Trophoblast cell (in vitro differentiated cells and primary cell): ENCODE measurements at regions not wholly inside any gene's neighbourhood (a gene's known extent, or its start where the extent isn't known, plus 50 kb on each side); places are given as distances from the start of the nearest gene placed in this dataset.

Source experiments
- DNase-seq, 2 donors: peaks; one replicate each; pipeline ENCODE4 v3.0.0-alpha.2; 2016
- H2AFZ ChIP-seq: 2 replicates; pipeline ENCODE4 v1.6.1; 2013; ENCODE audit warnings: low read length, moderate library complexity, mild to moderate bottlenecking; ENCODE audit not compliant: insufficient read depth, poor library complexity
- H2AK5ac ChIP-seq: 2 replicates; pipeline ENCODE4 v1.6.1; 2013; ENCODE audit warnings: mild to moderate bottlenecking, low read length
- H2BK120ac ChIP-seq: 2 replicates; pipeline ENCODE4 v1.6.1; 2013; ENCODE audit warnings: low read length, mild to moderate bottlenecking, moderate library complexity; ENCODE audit not compliant: insufficient read depth, poor library complexity
- H2BK12ac ChIP-seq: 2 replicates; pipeline ENCODE4 v1.6.1; 2013; ENCODE audit warnings: mild to moderate bottlenecking, low read length, moderate library complexity
- H2BK5ac ChIP-seq: 2 replicates; pipeline ENCODE4 v1.6.1; 2013; ENCODE audit warnings: low read length, low read depth, moderate library complexity, mild to moderate bottlenecking; ENCODE audit not compliant: poor library complexity
- H3K14ac ChIP-seq: 2 replicates; pipeline ENCODE4 v1.6.1; 2013; ENCODE audit warnings: mild to moderate bottlenecking, low read length
- H3K18ac ChIP-seq: 2 replicates; pipeline ENCODE4 v1.6.1; 2013; ENCODE audit warnings: mild to moderate bottlenecking, low read length
- H3K23ac ChIP-seq: 2 replicates; pipeline ENCODE4 v1.6.1; 2013; ENCODE audit warnings: low read length
- H3K27ac ChIP-seq: 2 replicates; pipeline ENCODE4 v1.5.1; 2013; ENCODE audit warnings: low read depth, mild to moderate bottlenecking, inconsistent platforms, low read length, moderate library complexity
- H3K27me3 ChIP-seq: 2 replicates; pipeline ENCODE4 v1.6.1; 2013; ENCODE audit warnings: inconsistent platforms, mild to moderate bottlenecking, low read length, moderate library complexity; ENCODE audit not compliant: insufficient read depth
- H3K36me3 ChIP-seq, 2 experiments: 1 replicate in 1 of 2; 2 replicates in 1 of 2; pipeline ENCODE4 v1.6.1; 2013; ENCODE audit warnings: low read length in 2 of 2, mild to moderate bottlenecking in 2 of 2, moderate library complexity in 1 of 2; ENCODE audit not compliant: insufficient read depth in 2 of 2, control insufficient read depth in 1 of 2
- H3K4ac ChIP-seq: 2 replicates; pipeline ENCODE4 v1.6.1; 2013; ENCODE audit warnings: low read depth, mild to moderate bottlenecking, low read length, moderate library complexity
- H3K4me1 ChIP-seq, 2 experiments: 1 replicate in 1 of 2; 2 replicates in 1 of 2; pipeline ENCODE4 v1.6.1; 2013; ENCODE audit warnings: low read length in 2 of 2, mild to moderate bottlenecking in 2 of 2, moderate library complexity in 1 of 2; ENCODE audit not compliant: insufficient read depth in 2 of 2, control insufficient read depth in 1 of 2
- H3K4me2 ChIP-seq: 2 replicates; pipeline ENCODE4 v1.6.1; 2013; ENCODE audit warnings: inconsistent platforms, mild to moderate bottlenecking, low read length, moderate library complexity
- H3K4me3 ChIP-seq: 2 replicates; pipeline ENCODE4 v1.5.1; 2013; ENCODE audit warnings: mild to moderate bottlenecking, low read depth, low read length, inconsistent platforms
- H3K79me1 ChIP-seq: one replicate; pipeline ENCODE4 v1.6.1; 2013; ENCODE audit warnings: low read length
- H3K79me2 ChIP-seq: 2 replicates; pipeline ENCODE4 v1.6.1; 2013; ENCODE audit warnings: low read length, mild to moderate bottlenecking; ENCODE audit not compliant: control insufficient read depth, insufficient read depth, poor library complexity
- H3K9ac ChIP-seq: 2 replicates; pipeline ENCODE4 v1.6.1; 2013; ENCODE audit warnings: mild to moderate bottlenecking, low read length
- H3K9me3 ChIP-seq: 2 replicates; pipeline ENCODE4 v1.6.1; 2013; ENCODE audit warnings: low read depth, mild to moderate bottlenecking, control low read depth, inconsistent platforms, low read length; ENCODE audit not compliant: insufficient read depth
- H4K12ac ChIP-seq: 2 replicates; pipeline ENCODE4 v1.6.1; 2013; ENCODE audit warnings: low read depth, mild to moderate bottlenecking, low read length, moderate library complexity
- H4K8ac ChIP-seq: 2 replicates; pipeline ENCODE4 v1.6.1; 2013; ENCODE audit warnings: low read depth, mild to moderate bottlenecking, low read length, moderate library complexity
- H4K91ac ChIP-seq: one replicate; pipeline ENCODE4 v1.6.1; 2013; ENCODE audit warnings: low read depth, mild to moderate bottlenecking, low read length, moderate library complexity
- WGBS: extraction: QIAGEN DNeasy Blood & Tissue Kit; methylation state at CpG from one replicate; pipeline ENCODE4 v1.1.7; 2013; ENCODE audit warnings: missing lambda C conversion rate; ENCODE audit not compliant: insufficient read length, insufficient coverage; ENCODE audit errors: extremely low coverage; 5-methylcytosine and 5-hydroxymethylcytosine counted together

GRCh38 chr12:87230441-87230840 lies 798.8 kb downstream of the C12orf50 start:
- H3K4ac ChIP-seq = no peak overlapping the region
- no peak overlapping the region for H3K4me2 ChIP-seq
- no peak overlapping the region for H3K27ac ChIP-seq
- no peak overlapping the region for H2AK5ac ChIP-seq
- H4K8ac ChIP-seq = no peak overlapping the region
- no peak overlapping the region for H3K14ac ChIP-seq
- no peak overlapping the region for H2BK5ac ChIP-seq
- H3K18ac ChIP-seq = no peak overlapping the region
- H2AFZ ChIP-seq = no peak overlapping the region
- H4K91ac ChIP-seq = no peak overlapping the region
- no peak overlapping the region for H3K23ac ChIP-seq
- H3K79me1 ChIP-seq = no peaks in the 10 kb centered on the region
- no peak overlapping the region for H3K4me3 ChIP-seq
- no peak for DNase-seq
- no peak overlapping the region for H2BK120ac ChIP-seq
- no peak overlapping the region for H2BK12ac ChIP-seq
- no peaks in the 10 kb centered on the region for H3K9me3 ChIP-seq
- WGBS = no CpG with 5 or more reads among the region's 2 CpGs
- H3K79me2 ChIP-seq = no peaks in the 10 kb centered on the region
- no peaks in the 10 kb centered on the region for H3K36me3 ChIP-seq
- no peak overlapping the region for H3K9ac ChIP-seq
- H4K12ac ChIP-seq = no peak overlapping the region
- no peaks in the 10 kb centered on the region for H3K27me3 ChIP-seq
- no peaks in the 10 kb centered on the region for H3K4me1 ChIP-seq

DNA sequence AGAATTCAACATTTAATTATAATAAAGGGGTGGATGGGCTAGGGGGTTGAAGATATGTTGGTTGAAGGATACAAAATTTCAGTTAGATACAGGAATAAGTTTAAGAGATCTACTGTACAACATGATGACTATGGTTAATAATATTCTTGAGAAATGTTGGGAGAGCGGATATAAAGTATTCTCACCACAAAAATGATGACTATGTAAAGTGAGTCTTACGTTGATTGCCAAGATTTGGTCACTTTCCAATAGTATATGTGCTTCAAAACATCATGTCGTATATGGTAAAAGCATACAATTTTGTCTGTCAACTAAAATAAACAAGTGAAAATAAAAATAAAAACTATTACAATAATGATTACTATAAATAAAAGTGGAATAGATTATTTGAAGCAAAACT lies 802.0 kb downstream of the C12orf50 start:
- no peaks in the 10 kb centered on the region for H3K79me1 ChIP-seq
- H3K9me3 ChIP-seq = no peaks in the 10 kb centered on the region
- no peak overlapping the region for H2BK120ac ChIP-seq
- no peak overlapping the region for H3K4me2 ChIP-seq
- WGBS = no CpG with 5 or more reads among the region's 3 CpGs
- H2AK5ac ChIP-seq = no peak overlapping the region
- H4K12ac ChIP-seq = no peak overlapping the region
- H4K91ac ChIP-seq = no peak overlapping the region
- no peaks in the 10 kb centered on the region for H3K27me3 ChIP-seq
- no peak overlapping the region for H3K23ac ChIP-seq
- H3K27ac ChIP-seq = no peak overlapping the region
- no peak overlapping the region for H2BK5ac ChIP-seq
- H3K79me2 ChIP-seq = no peaks in the 10 kb centered on the region
- H4K8ac ChIP-seq = no peak overlapping the region
- no peak overlapping the region for H2BK12ac ChIP-seq
- no peak overlapping the region for H3K14ac ChIP-seq
- no peak overlapping the region for H2AFZ ChIP-seq
- no peak overlapping the region for H3K9ac ChIP-seq
- no peak for DNase-seq
- H3K36me3 ChIP-seq = no peaks in the 10 kb centered on the region
- no peak overlapping the region for H3K4me3 ChIP-seq
- H3K18ac ChIP-seq = no peak overlapping the region
- H3K4ac ChIP-seq = no peak overlapping the region
- H3K4me1 ChIP-seq = no peaks in the 10 kb centered on the region

DNA sequence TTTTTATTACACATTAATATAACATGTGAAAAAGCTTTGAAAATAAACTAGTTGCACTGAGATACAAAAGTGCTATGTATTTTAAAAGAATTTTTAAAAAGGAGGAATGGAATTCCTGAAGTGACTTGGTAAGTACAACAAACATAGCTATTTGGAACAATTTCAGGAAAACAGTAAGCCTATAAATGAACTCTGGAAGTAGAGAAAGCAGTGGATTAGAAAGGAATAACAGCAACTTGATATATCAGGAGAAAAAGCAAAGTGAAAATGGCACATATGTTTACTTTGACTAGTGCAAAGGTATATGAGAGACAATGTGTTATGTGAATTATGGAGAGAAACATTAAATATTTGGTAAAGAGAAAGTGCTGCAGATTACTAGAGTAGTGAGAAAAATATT lies 811.7 kb downstream of the C12orf50 start:
- Histone ChIP-seq H4K12ac (no peak overlapping the region), H2BK5ac (no peak overlapping the region), H4K91ac (no peak overlapping the region), H2AFZ (no peak overlapping the region), H3K14ac (no peak overlapping the region), H2AK5ac (no peak overlapping the region), H3K4me1 (no peaks in the 10 kb centered on the region), H2BK12ac (no peak overlapping the region), H3K36me3 (no peaks in the 10 kb centered on the region), H3K4ac (no peak overlapping the region), H3K4me2 (no peak overlapping the region), H3K4me3 (no peak overlapping the region), H3K79me1 (no peaks in the 10 kb centered on the region), H3K9ac (no peak overlapping the region), H3K27me3 (no peaks in the 10 kb centered on the region), H2BK120ac (no peak overlapping the region), H3K27ac (no peak overlapping the region), H4K8ac (no peak overlapping the region), H3K9me3 (no peaks in the 10 kb centered on the region), H3K18ac (no peak overlapping the region), H3K79me2 (no peaks in the 10 kb centered on the region), H3K23ac (no peak overlapping the region)
- DNase-seq = no peak

- no peak overlapping the region for H4K91ac ChIP-seq
- H3K27ac ChIP-seq = no peak overlapping the region
- no peaks in the 10 kb centered on the region for H3K79me1 ChIP-seq
- no peak overlapping the region for H3K4me3 ChIP-seq
- no peaks in the 10 kb centered on the region for H3K27me3 ChIP-seq
- no peaks in the 10 kb centered on the region for H3K36me3 ChIP-seq
- H3K4me1 ChIP-seq = no peaks in the 10 kb centered on the region
- no peak for DNase-seq
- no peak overlapping the region for H3K4ac ChIP-seq
- H3K79me2 ChIP-seq = no peaks in the 10 kb centered on the region
- no peak overlapping the region for H4K8ac ChIP-seq
- H3K18ac ChIP-seq = no peak overlapping the region
- no peak overlapping the region for H2AFZ ChIP-seq
- H3K4me2 ChIP-seq = no peak overlapping the region
- H2AK5ac ChIP-seq = no peak overlapping the region
- H2BK12ac ChIP-seq = no peak overlapping the region
- no peak overlapping the region for H3K9ac ChIP-seq
- H3K23ac ChIP-seq = no peak overlapping the region
- H2BK120ac ChIP-seq = no peak overlapping the region
- WGBS = no CpG with 5 or more reads among the region's 4 CpGs
- no peak overlapping the region for H2BK5ac ChIP-seq
- H4K12ac ChIP-seq = no peak overlapping the region
- H3K9me3 ChIP-seq = no peaks in the 10 kb centered on the region
- no peak overlapping the region for H3K14ac ChIP-seq
Observed at GRCh38 chr12:87216436-87216835, 812.8 kb downstream of the C12orf50 start.

GRCh38 chr12:87202189-87202588 lies 827.0 kb downstream of the C12orf50 start:
- H3K4me3 ChIP-seq = no peak overlapping the region
- H2AK5ac ChIP-seq = no peak overlapping the region
- H4K8ac ChIP-seq = no peak overlapping the region
- no peaks in the 10 kb centered on the region for H3K79me1 ChIP-seq
- H3K4me2 ChIP-seq = no peak overlapping the region
- no peak overlapping the region for H2BK120ac ChIP-seq
- no peaks in the 10 kb centered on the region for H3K4me1 ChIP-seq
- H3K4ac ChIP-seq = no peak overlapping the region
- no peak overlapping the region for H3K23ac ChIP-seq
- H2BK12ac ChIP-seq = no peak overlapping the region
- no peak overlapping the region for H3K9ac ChIP-seq
- H3K79me2 ChIP-seq = no peaks in the 10 kb centered on the region
- no peak for DNase-seq
- no CpG with 5 or more reads among the region's 2 CpGs for WGBS
- no peak overlapping the region for H3K18ac ChIP-seq
- no peak overlapping the region for H3K14ac ChIP-seq
- H4K91ac ChIP-seq = no peak overlapping the region
- H2AFZ ChIP-seq = no peak overlapping the region
- no peak overlapping the region for H4K12ac ChIP-seq
- H3K27ac ChIP-seq = no peak overlapping the region
- no peak overlapping the region for H2BK5ac ChIP-seq
- H3K36me3 ChIP-seq = no peaks in the 10 kb centered on the region
- H3K27me3 ChIP-seq = no peaks in the 10 kb centered on the region
- no peaks in the 10 kb centered on the region for H3K9me3 ChIP-seq
